ENCODE measurements at regions not wholly inside any gene's neighbourhood (a gene's known extent, or its start where the extent isn't known, plus 50 kb on each side); places are given as distances from the start of the nearest gene placed in this dataset.

GRCh38 chr22:49589301-49589700 lies 238.4 kb downstream of the BRD1 start:
- Histone ChIP-seq H3K9me3 (no peaks in the 10 kb centered on the region), H3K36me3 (no peaks in the 10 kb centered on the region), H3K4me1 (no peaks in the 10 kb centered on the region), H3K4me3 (no peak overlapping the region), H3K27me3 (no peaks in the 10 kb centered on the region), H3K27ac (no peak overlapping the region)
- WGBS, 2 donors: 90 to 93% methylated on average over 14 of the region's 14 CpGs
- intact Hi-C loops (cut with DNase I): no loop called here
- TF ChIP-seq, protein P1, sequence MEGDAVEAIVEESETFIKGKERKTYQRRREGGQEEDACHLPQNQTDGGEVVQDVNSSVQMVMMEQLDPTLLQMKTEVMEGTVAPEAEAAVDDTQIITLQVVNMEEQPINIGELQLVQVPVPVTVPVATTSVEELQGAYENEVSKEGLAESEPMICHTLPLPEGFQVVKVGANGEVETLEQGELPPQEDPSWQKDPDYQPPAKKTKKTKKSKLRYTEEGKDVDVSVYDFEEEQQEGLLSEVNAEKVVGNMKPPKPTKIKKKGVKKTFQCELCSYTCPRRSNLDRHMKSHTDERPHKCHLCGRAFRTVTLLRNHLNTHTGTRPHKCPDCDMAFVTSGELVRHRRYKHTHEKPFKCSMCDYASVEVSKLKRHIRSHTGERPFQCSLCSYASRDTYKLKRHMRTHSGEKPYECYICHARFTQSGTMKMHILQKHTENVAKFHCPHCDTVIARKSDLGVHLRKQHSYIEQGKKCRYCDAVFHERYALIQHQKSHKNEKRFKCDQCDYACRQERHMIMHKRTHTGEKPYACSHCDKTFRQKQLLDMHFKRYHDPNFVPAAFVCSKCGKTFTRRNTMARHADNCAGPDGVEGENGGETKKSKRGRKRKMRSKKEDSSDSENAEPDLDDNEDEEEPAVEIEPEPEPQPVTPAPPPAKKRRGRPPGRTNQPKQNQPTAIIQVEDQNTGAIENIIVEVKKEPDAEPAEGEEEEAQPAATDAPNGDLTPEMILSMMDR (IDR thresholded peaks at IDR 0.05): no peak
- no peak for TF ChIP-seq EP300 (IDR thresholded peaks at IDR 0.05)
- no peak for DNase-seq

- 70 to 87% methylated on average over 12 of the region's 12 CpGs for WGBS, 2 donors
- no peak for DNase-seq
- Histone ChIP-seq H3K4me1 (no peaks in the 10 kb centered on the region), H3K36me3 (no peaks in the 10 kb centered on the region), H3K4me3 (no peak overlapping the region), H3K9me3 (no peaks in the 10 kb centered on the region), H3K27ac (no peak overlapping the region), H3K27me3 (peaks cover 0 to 3% (median 0%) of the 10 kb centered on the region in 3 donors)
- intact Hi-C loops (cut with DNase I): no loop called here
- TF ChIP-seq, protein P1 (IDR thresholded peaks at IDR 0.05): no peak
- TF ChIP-seq POLR2A (IDR thresholded peaks at IDR 0.05) (no peak), POLR2AphosphoS5 (IDR thresholded peaks at IDR 0.05) (no peak), EP300 (IDR thresholded peaks at IDR 0.05) (no peak)
These were observed 238.9 kb downstream of the BRD1 start for GRCh38 chr22:49588739-49589138.

DNA sequence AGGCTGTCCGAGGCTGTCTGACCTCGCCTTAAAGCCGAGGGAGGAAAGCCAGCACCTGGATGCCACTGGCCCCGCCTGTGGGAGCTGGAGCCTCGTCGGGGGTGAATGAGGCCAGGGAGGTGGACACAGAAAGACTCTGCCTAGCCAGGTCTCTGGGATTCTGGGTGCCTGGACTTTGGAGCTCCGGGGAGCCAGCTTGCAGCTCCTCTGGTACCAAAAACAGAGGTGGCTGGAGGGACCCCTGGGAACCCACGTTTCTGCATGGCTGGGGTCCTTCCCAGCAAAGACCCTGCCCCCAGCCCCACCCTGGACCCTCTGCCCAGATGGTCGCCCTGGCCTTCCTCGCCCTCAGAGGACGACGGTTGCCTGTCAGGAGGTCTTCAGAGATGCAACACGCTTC lies 239.7 kb downstream of the BRD1 start:
- Histone ChIP-seq H3K27me3 (peaks cover 0 to 3% (median 0%) of the 10 kb centered on the region in 3 donors), H3K9me3 (no peaks in the 10 kb centered on the region), H3K36me3 (no peaks in the 10 kb centered on the region), H3K27ac (no peak overlapping the region), H3K4me3 (no peak overlapping the region), H3K4me1 (no peaks in the 10 kb centered on the region)
- TF ChIP-seq, protein P1 (IDR thresholded peaks at IDR 0.05): no peak
- TF ChIP-seq POLR2A (IDR thresholded peaks at IDR 0.05) (no peak), POLR2AphosphoS5 (IDR thresholded peaks at IDR 0.05) (no peak), EP300 (IDR thresholded peaks at IDR 0.05) (no peak)
- DNase-seq: no peak
- WGBS, 2 donors: 58 to 83% methylated on average over 13 of the region's 13 CpGs
- intact Hi-C loops (cut with DNase I): no loop called here

GRCh38 chr22:49587421-49587820 lies 240.3 kb downstream of the BRD1 start:
- Histone ChIP-seq H3K9me3 (no peaks in the 10 kb centered on the region), H3K27ac (no peak overlapping the region), H3K36me3 (no peaks in the 10 kb centered on the region), H3K4me3 (no peak overlapping the region), H3K4me1 (no peaks in the 10 kb centered on the region), H3K27me3 (peaks cover 0 to 3% (median 0%) of the 10 kb centered on the region in 3 donors)
- TF ChIP-seq, protein P1 (IDR thresholded peaks at IDR 0.05): no peak
- intact Hi-C loops (cut with DNase I): no loop called here
- DNase-seq: peak; percentile 55
- WGBS, 2 donors: 87 to 90% methylated on average over 13 of the region's 13 CpGs

GRCh38 chr22:49586873-49587272 lies 240.8 kb downstream of the BRD1 start:
- Histone ChIP-seq H3K4me1 (no peaks in the 10 kb centered on the region), H3K27me3 (peaks cover 0 to 3% (median 0%) of the 10 kb centered on the region in 3 donors), H3K36me3 (no peaks in the 10 kb centered on the region), H3K27ac (no peak overlapping the region), H3K4me3 (no peak overlapping the region), H3K9me3 (no peaks in the 10 kb centered on the region)
- intact Hi-C loops (cut with DNase I): no loop called here
- TF ChIP-seq, protein P1 (IDR thresholded peaks at IDR 0.05): no peak
- TF ChIP-seq POLR2A (IDR thresholded peaks at IDR 0.05): no peak
- TF ChIP-seq POLR2AphosphoS5 (IDR thresholded peaks at IDR 0.05): no peak
- no peak for TF ChIP-seq EP300 (IDR thresholded peaks at IDR 0.05)
- 76 to 83% methylated on average over 12 of the region's 12 CpGs for WGBS, 2 donors
- DNase-seq: peak; percentile 53
